Kidney (tissue), 13 donors: ENCODE measurements at regions not wholly inside any gene's neighbourhood (a gene's known extent, or its start where the extent isn't known, plus 50 kb on each side); places are given as distances from the start of the nearest gene placed in this dataset.
"Not testable (repeated sequence)": the region's sequence is repeated elsewhere in the genome, so short reads cannot be mapped to it uniquely, and the experiment has no call there.

Source experiments
- DNase-seq, 5 donors: peaks; one replicate each; pipeline ENCODE4 v3.0.0-alpha.2; 2013 to 2020
- FAIRE-seq: peaks from 2 replicates; lab custom pipeline; 2012; peaks lifted over from hg19 to GRCh38; lab: Jason Lieb, UNC
- H3K27ac ChIP-seq, 2 donors: one replicate each; pipeline ENCODE4 v1.7.0; 2013; ENCODE audit warnings: low read depth in 2 of 2, low read length in 2 of 2, inconsistent platforms in 1 of 2
- H3K27me3 ChIP-seq: one replicate; pipeline ENCODE4 v1.7.1; 2013; ENCODE audit warnings: low read length, inconsistent platforms; ENCODE audit not compliant: control insufficient read depth, insufficient read depth
- H3K36me3 ChIP-seq, 3 donors: one replicate each; pipeline versions ENCODE4 v1.7.0 to v1.7.1; 2013; ENCODE audit warnings: low read length in 3 of 3, control low read depth in 1 of 3, inconsistent platforms in 1 of 3; ENCODE audit not compliant: insufficient read depth in 3 of 3, control insufficient read depth in 2 of 3
- H3K4me1 ChIP-seq, 3 donors: one replicate each; pipeline versions ENCODE4 v1.7.0 to v1.7.1; 2013; ENCODE audit warnings: low read length in 3 of 3, inconsistent platforms in 1 of 3, low read depth in 1 of 3; ENCODE audit not compliant: control insufficient read depth in 2 of 3, insufficient read depth in 2 of 3
- H3K4me3 ChIP-seq, 3 donors: one replicate each; pipeline versions ENCODE4 v1.7.0 to v1.8.1; 2013; ENCODE audit warnings: low read length in 3 of 3, control low read depth in 1 of 3, inconsistent platforms in 1 of 3
- H3K9ac ChIP-seq, 3 donors: one replicate each; pipeline versions ENCODE4 v1.7.0 to v1.7.1; 2013; ENCODE audit warnings: low read length in 3 of 3, control low read depth in 1 of 3, inconsistent platforms in 1 of 3
- H3K9me3 ChIP-seq, 3 donors: one replicate each; pipeline versions ENCODE4 v1.7.0 to v1.7.1; 2013; ENCODE audit warnings: low read length in 3 of 3, control low read depth in 1 of 3, inconsistent platforms in 1 of 3; ENCODE audit not compliant: control insufficient read depth in 2 of 3, insufficient read depth in 1 of 3
- CTCF ChIP-seq: IDR thresholded peaks from 3 replicates; pipeline ENCODE4 v1.5.1; 2012; ENCODE audit warnings: mild to moderate bottlenecking, moderate library complexity, borderline replicate concordance; ENCODE audit not compliant: insufficient read depth; ENCODE audit errors: extremely low read depth
- intact Hi-C: fragments of 100-400 bp; cut with DNase I; formaldehyde crosslinking; loops from one replicate; pipeline ENCODE4 v1.11.1; 2022
- donor health status: control.
- donor health status: control.
- donor health status: control.
- donor health status: control.
- donor health status: control.
- donor health status: DM: yes; HTN: yes; CAD: no.
- donor health status: Normal renal cell carcinoma (clear cell type).

GRCh38 chr14:28629328-28630004 is 137.1 kb upstream of the FOXG1 start:
- H3K36me3 ChIP-seq: no peaks in the 10 kb centered on the region
- FAIRE-seq (no peak), DNase-seq (no peak)
- no peak overlapping the region for H3K9ac ChIP-seq
- H3K27ac ChIP-seq: no peak overlapping the region
- peaks cover 0 to 5% (median 0%) of the 10 kb centered on the region in 3 donors for H3K9me3 ChIP-seq
- no peaks in the 10 kb centered on the region for H3K4me1 ChIP-seq
- no peaks in the 10 kb centered on the region for H3K27me3 ChIP-seq
- intact Hi-C loops: no loop called here
- no peak for TF ChIP-seq CTCF
- H3K4me3 ChIP-seq: no peak overlapping the region

GRCh38 chr14:28630100-28630499 is 136.5 kb upstream of the FOXG1 start:
- FAIRE-seq (no peak), DNase-seq (no peak)
- no peaks in the 10 kb centered on the region for H3K4me1 ChIP-seq
- peaks cover 0 to 5% (median 0%) of the 10 kb centered on the region in 3 donors for H3K9me3 ChIP-seq
- H3K27me3 ChIP-seq: no peaks in the 10 kb centered on the region
- no peak overlapping the region for H3K9ac ChIP-seq
- no peaks in the 10 kb centered on the region for H3K36me3 ChIP-seq
- no peak overlapping the region for H3K27ac ChIP-seq
- intact Hi-C loops: no loop called here
- H3K4me3 ChIP-seq: no peak overlapping the region
- TF ChIP-seq CTCF: no peak

- no peak overlapping the region for H3K4me3 ChIP-seq
- FAIRE-seq (peak; percentile 76), DNase-seq (peak in 2 of 5 donors; percentile 39 to 59)
- H3K27me3 ChIP-seq: no peaks in the 10 kb centered on the region
- intact Hi-C loops: no loop called here
- H3K9me3 ChIP-seq: peaks cover 0 to 5% (median 0%) of the 10 kb centered on the region in 3 donors
- H3K9ac ChIP-seq: no peak overlapping the region
- H3K36me3 ChIP-seq: no peaks in the 10 kb centered on the region
- no peaks in the 10 kb centered on the region for H3K4me1 ChIP-seq
- H3K27ac ChIP-seq: no peak overlapping the region
- TF ChIP-seq CTCF: peak; percentile 49
Observed at GRCh38 chr14:28635387-28635786, 131.2 kb upstream of the FOXG1 start.

GRCh38 chr14:28635816-28636215 is 130.8 kb upstream of the FOXG1 start:
- H3K4me1 ChIP-seq, H3K9me3 ChIP-seq, H3K9ac ChIP-seq, FAIRE-seq, H3K36me3 ChIP-seq, intact Hi-C loops, DNase-seq, H3K27ac ChIP-seq, H3K27me3 ChIP-seq, H3K4me3 ChIP-seq: not testable (repeated sequence)

GRCh38 chr14:28641189-28641588 is 125.4 kb upstream of the FOXG1 start:
- DNase-seq: peak in 1 of 5 donors; percentile 24

More at GRCh38 chr14:28641189-28641588, 125.4 kb upstream of the FOXG1 start:
- H3K27me3 ChIP-seq, H3K4me1 ChIP-seq, H3K27ac ChIP-seq, intact Hi-C loops, H3K36me3 ChIP-seq, H3K9ac ChIP-seq, FAIRE-seq, H3K4me3 ChIP-seq, H3K9me3 ChIP-seq: not testable (repeated sequence)
